Loucy (cell line): ENCODE measurements at regions not wholly inside any gene's neighbourhood (a gene's known extent, or its start where the extent isn't known, plus 50 kb on each side); places are given as distances from the start of the nearest gene placed in this dataset.

Experiments
- EZH2phosphoT487 ChIP-seq: fragments of 200-600 bp; IDR thresholded peaks from 2 replicates; pipeline ENCODE4 v1.6.1; 2018; ENCODE audit warnings: antibody characterized with exemption, mild to moderate bottlenecking, moderate library complexity, borderline replicate concordance
- TF ChIP-seq, protein P1 (sequence below): fragments of 200-600 bp; sonication (generic); conservative IDR thresholded peaks from 2 replicates; pipeline ENCODE4 v1.5.1; 2014; ENCODE audit warnings: mild to moderate bottlenecking, antibody characterized with exemption, low read length

DNA sequence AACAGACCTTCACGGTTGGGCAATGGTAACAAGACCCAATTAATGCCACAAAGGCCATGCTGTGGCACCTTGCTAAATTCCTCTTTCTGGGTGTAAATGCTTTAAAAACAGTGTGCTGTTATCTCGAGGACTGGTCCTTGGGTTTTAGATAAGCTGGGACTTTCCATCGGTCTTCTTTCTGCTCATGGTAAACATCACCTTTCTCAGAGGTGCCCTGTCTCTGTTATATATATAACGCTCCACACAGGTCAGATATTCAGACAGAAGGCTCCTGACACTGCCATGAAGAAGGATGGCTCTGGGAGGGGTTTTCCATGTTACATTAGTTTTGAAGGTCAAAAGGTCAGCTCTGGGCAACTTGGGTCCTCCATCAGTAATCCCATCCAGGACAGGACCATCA, 151.6 kb downstream of the BBOX1 start:
- TF ChIP-seq, protein P1, sequence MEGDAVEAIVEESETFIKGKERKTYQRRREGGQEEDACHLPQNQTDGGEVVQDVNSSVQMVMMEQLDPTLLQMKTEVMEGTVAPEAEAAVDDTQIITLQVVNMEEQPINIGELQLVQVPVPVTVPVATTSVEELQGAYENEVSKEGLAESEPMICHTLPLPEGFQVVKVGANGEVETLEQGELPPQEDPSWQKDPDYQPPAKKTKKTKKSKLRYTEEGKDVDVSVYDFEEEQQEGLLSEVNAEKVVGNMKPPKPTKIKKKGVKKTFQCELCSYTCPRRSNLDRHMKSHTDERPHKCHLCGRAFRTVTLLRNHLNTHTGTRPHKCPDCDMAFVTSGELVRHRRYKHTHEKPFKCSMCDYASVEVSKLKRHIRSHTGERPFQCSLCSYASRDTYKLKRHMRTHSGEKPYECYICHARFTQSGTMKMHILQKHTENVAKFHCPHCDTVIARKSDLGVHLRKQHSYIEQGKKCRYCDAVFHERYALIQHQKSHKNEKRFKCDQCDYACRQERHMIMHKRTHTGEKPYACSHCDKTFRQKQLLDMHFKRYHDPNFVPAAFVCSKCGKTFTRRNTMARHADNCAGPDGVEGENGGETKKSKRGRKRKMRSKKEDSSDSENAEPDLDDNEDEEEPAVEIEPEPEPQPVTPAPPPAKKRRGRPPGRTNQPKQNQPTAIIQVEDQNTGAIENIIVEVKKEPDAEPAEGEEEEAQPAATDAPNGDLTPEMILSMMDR, result no peak
- no peak for TF ChIP-seq EZH2phosphoT487
